Stimulated activated CD4-positive, alpha-beta T cell treated with anti-CD3 and anti-CD28 coated beads, TNF-alpha, amount 100 ng/mL, for 1 hour (primary cell): ENCODE measurements at regions not wholly inside any gene's neighbourhood (a gene's known extent, or its start where the extent isn't known, plus 50 kb on each side); places are given as distances from the start of the nearest gene placed in this dataset.
"Not testable (repeated sequence)": the region's sequence is repeated elsewhere in the genome, so short reads cannot be mapped to it uniquely, and the experiment has no call there.

Experiments
- DNase-seq, 3 donors: peaks; one replicate each; pipeline ENCODE4 v3.0.0-alpha.2; 2020; ENCODE audit warnings: low read depth in 3 of 3, low spot score in 1 of 3

- no peak for DNase-seq
Measured at GRCh38 chr9:71285191-71285656, 163.8 kb upstream of the TRPM3 start.

DNA sequence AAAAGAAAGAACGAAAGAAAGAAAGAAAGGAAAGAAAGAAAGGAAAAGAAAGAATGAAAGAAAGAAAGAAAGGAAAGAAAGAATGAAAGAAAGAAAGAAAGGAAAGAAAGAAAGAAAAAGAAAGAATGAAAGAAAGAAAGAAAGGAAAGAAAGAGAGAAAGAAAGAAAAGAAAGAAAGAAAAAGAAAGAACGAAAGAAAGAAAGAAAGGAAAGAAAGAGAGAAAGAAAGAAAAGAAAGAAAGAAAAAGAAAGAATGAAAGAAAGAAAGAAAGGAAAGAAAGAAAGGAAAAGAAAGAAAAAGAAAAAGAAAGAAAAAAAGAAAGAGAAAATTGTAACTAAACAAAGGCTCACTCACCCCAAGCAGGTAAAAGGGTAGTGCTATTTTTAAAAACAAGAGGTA, 160.7 kb upstream of the TRPM3 start:
- not testable (repeated sequence) for DNase-seq

GRCh38 chr9:71279151-71279739, 157.8 kb upstream of the TRPM3 start:
- DNase-seq: no peak

GRCh38 chr9:71273613-71274012, 152.2 kb upstream of the TRPM3 start:
- DNase-seq: no peak

DNA sequence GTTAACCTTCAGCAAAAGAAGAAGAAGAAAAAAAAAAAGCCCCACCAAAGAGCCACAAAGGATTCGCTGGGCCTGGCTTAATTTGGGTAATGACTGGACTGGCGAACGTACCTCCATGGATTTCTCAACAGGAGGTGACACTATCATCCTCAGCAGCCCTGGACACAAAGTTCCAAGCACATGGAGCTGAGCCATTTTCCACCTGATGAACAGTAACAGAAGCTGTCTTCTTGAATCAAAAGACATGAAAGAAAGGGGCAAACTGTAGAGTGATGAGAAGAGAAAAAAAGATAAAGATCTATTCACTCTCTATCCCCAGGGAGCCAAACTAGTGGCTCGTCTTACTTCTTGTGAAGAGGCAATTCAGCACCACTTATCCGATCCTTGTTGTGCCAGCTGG, 150.2 kb upstream of the TRPM3 start:
- no peak for DNase-seq

DNA sequence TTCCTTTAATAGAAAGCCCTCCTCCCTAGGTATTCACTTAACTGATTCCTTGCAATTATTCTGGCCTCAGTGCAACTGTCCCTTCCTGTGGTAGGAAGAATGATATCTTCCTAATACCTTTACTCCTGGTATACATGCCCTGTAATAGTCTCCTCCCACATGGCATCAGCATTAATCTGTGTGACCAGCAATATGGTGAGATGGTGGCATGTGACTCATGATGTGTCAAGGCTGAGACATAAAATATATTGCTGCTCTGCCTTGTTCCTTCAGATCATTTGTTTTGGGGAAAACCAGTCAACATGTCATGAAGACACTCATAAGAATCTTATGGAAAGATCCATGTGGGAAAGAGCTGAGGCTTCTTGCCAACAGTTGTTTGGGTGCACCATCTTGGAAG, 149.1 kb upstream of the TRPM3 start:
- no peak for DNase-seq

GRCh38 chr9:71269859-71270258, 148.4 kb upstream of the TRPM3 start:
- DNase-seq: no peak

GRCh38 chr9:71268871-71269635, 147.6 kb upstream of the TRPM3 start:
- no peak for DNase-seq

GRCh38 chr9:71263451-71263850, 142.0 kb upstream of the TRPM3 start:
- DNase-seq: no peak

DNA sequence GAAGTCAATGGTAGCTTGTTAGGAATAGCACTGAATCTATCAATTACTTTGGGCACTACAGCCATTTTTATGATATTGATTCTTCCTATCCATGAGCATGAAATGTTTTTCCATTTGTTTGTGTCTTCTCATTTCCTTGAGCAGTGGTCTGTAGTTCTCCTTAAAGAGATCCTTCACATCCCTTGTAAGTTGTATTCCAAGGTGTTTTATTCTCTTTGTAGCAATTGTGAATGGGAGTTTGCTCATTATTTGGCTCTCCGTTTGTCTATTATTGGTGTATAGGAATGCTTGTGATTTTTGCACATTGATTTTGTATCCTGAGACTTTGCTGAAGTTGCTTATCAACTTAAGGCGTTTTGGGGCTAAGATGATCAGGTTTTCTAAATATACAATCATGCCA, 139.0 kb upstream of the TRPM3 start:
- not testable (repeated sequence) for DNase-seq

- no peak for DNase-seq
Measured at GRCh38 chr9:71254592-71255277, 133.3 kb upstream of the TRPM3 start.

- DNase-seq: no peak
Measured at GRCh38 chr9:71253011-71253410, 131.6 kb upstream of the TRPM3 start.

GRCh38 chr9:71250581-71250980, 129.2 kb upstream of the TRPM3 start:
- no peak for DNase-seq

GRCh38 chr9:71249729-71250317, 128.4 kb upstream of the TRPM3 start:
- DNase-seq: no peak

- DNase-seq: no peak
Measured at GRCh38 chr9:71245651-71246050, 124.2 kb upstream of the TRPM3 start.

DNA sequence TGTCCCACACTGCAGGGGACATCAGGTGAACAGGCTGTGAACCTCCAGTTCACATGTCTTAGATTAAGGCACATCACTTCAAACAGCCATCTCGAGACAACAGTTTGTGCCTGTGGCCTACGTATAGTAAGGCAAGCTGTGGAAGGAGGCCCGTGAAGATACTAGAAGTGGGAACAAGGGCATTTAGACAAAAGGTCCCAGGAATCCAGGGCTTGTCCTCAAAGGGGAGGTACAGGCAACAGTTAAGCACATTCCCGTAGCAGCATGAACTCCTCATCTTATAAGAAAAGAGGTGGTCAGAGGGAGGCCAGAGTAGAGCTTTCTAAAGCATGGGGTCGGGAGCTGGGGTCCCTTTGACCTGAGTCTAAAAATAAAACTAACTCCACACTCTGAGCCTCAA, 122.5 kb upstream of the TRPM3 start:
- no peak for DNase-seq

DNA sequence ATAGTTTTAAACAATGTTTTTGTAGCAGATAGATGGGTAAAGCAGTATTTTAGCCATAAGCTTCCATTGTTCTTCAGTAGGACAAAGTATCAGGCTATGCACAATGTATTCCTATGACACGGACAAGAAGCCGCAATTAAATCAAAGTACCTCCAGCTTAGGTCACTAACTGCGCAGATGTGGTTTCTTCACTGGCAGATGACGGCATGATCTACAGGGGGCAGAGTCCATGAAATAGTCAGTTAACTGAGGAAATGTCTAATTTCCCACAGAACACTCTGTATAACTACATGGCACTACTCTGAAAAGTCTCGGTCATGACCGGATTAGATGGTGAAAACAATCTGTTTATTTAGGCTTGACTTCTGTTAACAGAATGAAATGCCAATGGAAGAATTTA, 120.7 kb upstream of the TRPM3 start:
- no peak for DNase-seq

- no peak for DNase-seq
Measured at GRCh38 chr9:71237051-71237450, 115.6 kb upstream of the TRPM3 start.

DNA sequence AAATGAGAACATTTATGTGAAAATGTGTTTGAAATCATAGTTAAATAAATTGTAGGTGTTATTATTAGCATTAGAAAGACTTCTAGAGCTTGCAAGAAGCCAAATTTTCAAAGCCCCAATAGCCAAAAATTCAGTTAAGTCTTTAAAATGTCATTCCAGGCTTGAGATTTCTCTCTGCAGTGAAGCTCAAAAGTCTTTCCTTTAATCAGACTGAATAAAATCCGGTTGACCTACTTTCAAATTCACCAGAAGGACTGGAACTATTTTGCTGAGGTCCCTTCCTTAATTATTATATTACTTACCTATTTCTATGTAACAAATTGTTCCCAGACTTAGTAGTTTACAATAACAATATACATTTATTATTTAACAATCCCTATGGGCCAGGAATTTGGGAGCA, 112.2 kb upstream of the TRPM3 start:
- no peak for DNase-seq

DNA sequence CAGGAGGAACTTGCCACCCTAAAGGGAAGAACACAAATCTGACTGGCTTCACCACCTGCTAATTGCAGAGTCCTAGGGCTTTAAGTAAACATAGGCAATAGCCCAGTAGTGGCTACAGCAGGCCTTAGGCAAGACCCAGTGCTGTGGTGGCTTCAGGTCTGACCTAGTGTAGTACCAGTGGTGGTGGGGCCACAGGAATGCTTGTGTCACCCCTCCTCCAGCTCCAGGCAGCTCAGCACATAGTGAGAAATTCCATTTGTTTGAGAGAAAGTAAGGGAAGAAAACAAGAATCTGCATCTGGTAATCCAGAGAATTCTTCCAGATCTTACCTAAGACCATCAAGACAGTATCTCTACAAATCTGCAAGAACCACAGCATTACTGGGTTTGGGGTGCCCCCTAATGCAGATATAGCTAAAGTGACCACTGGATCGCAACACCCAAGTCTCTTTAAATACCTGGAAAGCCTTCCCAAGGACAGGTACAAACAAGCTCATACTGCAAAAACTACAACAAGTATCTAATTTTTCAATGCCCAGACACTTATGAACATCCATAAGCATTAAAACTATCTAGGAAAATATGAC, 102.6 kb upstream of the TRPM3 start:
- no peak for DNase-seq

DNA sequence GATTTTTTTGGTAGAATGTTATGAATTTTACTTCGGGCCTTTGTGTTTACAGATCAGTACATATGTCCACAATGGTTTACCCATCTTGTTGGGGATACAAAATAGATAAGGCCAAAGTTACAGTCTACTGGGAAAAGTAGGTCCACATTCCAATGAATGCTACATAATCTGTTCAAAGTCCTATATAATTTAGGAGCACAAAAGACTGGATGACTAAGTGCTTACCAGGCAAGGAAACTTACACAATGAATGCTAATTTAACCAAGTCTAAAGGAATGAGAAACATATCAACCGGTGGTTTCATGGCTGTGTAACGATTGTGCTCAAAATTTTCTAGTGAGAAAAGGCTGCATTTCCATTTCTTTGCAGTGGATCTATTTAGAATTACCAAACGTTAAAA, 97.4 kb upstream of the TRPM3 start:
- DNase-seq: no peak

GRCh38 chr9:71213633-71214032, 92.2 kb upstream of the TRPM3 start:
- DNase-seq: no peak
